WTC11 (cell line): ENCODE measurements at regions not wholly inside any gene's neighbourhood (a gene's known extent, or its start where the extent isn't known, plus 50 kb on each side); places are given as distances from the start of the nearest gene placed in this dataset.
A peak's percentile ranks its signal among the peaks of the same experiment; 100 is the strongest.

Source experiments
- ATAC-seq: fragments of 200-7000 bp; cut with Tn5 transposase; 2 replicates; pipeline ENCODE4 v1.10.0; 2021; ENCODE audit warnings: mild to moderate bottlenecking, moderate library complexity
- CTCF ChIA-PET: fragments of 300-600 bp; sonication (Branson Sonifier 250); formaldehyde crosslinking; loops from one replicate; lab custom pipeline; 2021; ENCODE audit warnings: antibody characterized with exemption; lab: Charles Lee
- POLR2A ChIA-PET: fragments of 350-600 bp; sonication (Branson Sonifier 250); formaldehyde crosslinking; loops from one replicate; lab custom pipeline; 2021; ENCODE audit warnings: antibody characterized with exemption; lab: Charles Lee
- DNase-seq: peaks from one replicate; pipeline ENCODE4 v3.0.0; 2021; ENCODE audit warnings: low spot score
- H3K27ac Mint-ChIP-seq: 2 replicates; pipeline ENCODE4 v1.8.0; 2021; ENCODE audit warnings: mixed read lengths
- H3K27me3 Mint-ChIP-seq: 2 replicates; pipeline ENCODE4 v1.8.0; 2021; ENCODE audit warnings: low read depth, mild to moderate bottlenecking, moderate library complexity, mixed read lengths
- H3K36me3 Mint-ChIP-seq: 2 replicates; pipeline ENCODE4 v1.8.0; 2021; ENCODE audit warnings: mixed read lengths
- H3K4me1 Mint-ChIP-seq: 2 replicates; pipeline ENCODE4 v1.8.0; 2022; ENCODE audit warnings: mixed read lengths
- H3K4me3 Mint-ChIP-seq: 2 replicates; pipeline ENCODE4 v1.8.0; 2021; ENCODE audit warnings: mild to moderate bottlenecking, moderate library complexity, mixed read lengths
- H3K9me3 Mint-ChIP-seq: 2 replicates; pipeline ENCODE4 v1.8.0; 2021; ENCODE audit warnings: mixed read lengths
- CTCF ChIP-seq: fragments of 200-600 bp; IDR thresholded peaks from 2 replicates; pipeline ENCODE4 v1.8.0; 2022; ENCODE audit warnings: antibody characterized with exemption
- ELF4 ChIP-seq: sonication (generic); formaldehyde crosslinking; IDR thresholded peaks from 2 replicates; pipeline ENCODE4 v1.8.1; 2022; ENCODE audit warnings: low read depth, mild to moderate bottlenecking, moderate library complexity, missing genetic modification reagents
- HMGXB4 ChIP-seq: sonication (generic); formaldehyde crosslinking; IDR thresholded peaks from 2 replicates; pipeline ENCODE4 v1.8.1; 2023; ENCODE audit warnings: mild to moderate bottlenecking, moderate library complexity, missing genetic modification reagents
- IRF1 ChIP-seq: sonication (generic); formaldehyde crosslinking; IDR thresholded peaks from 2 replicates; pipeline ENCODE4 v1.8.0; 2023; ENCODE audit warnings: missing genetic modification reagents
- OVOL2 ChIP-seq: fragments of 250-450 bp; sonication (Bioruptor Pico); IDR thresholded peaks from 2 replicates; pipeline ENCODE4 v1.9.0; 2021; ENCODE audit warnings: mild to moderate bottlenecking, borderline replicate concordance
- RORB ChIP-seq: fragments of 250-450 bp; sonication (Bioruptor Pico); IDR thresholded peaks from 2 replicates; pipeline ENCODE4 v1.9.0; 2021; ENCODE audit warnings: mild to moderate bottlenecking
- SMAD4 ChIP-seq: sonication (generic); formaldehyde crosslinking; IDR thresholded peaks from 2 replicates; pipeline ENCODE4 v1.8.0; 2022; ENCODE audit warnings: mild to moderate bottlenecking, missing genetic modification reagents
- SP1 ChIP-seq: sonication (generic); formaldehyde crosslinking; conservative IDR thresholded peaks from 2 replicates; pipeline ENCODE4 v1.8.1; 2022; ENCODE audit warnings: missing genetic modification reagents
- STAT6 ChIP-seq: sonication (generic); formaldehyde crosslinking; conservative IDR thresholded peaks from 2 replicates; pipeline ENCODE4 v1.8.1; 2023; ENCODE audit warnings: mild to moderate bottlenecking, low read depth, missing genetic modification reagents, moderate library complexity
- ZBTB21 ChIP-seq: sonication (generic); formaldehyde crosslinking; IDR thresholded peaks from 2 replicates; pipeline ENCODE4 v1.8.1; 2023; ENCODE audit warnings: mild to moderate bottlenecking, missing genetic modification reagents, borderline replicate concordance
- ZNF423 ChIP-seq: fragments of 250-450 bp; sonication (Bioruptor Pico); IDR thresholded peaks from 2 replicates; pipeline ENCODE4 v2.1.2; 2022; ENCODE audit warnings: mild to moderate bottlenecking, moderate library complexity
- TF ChIP-seq, protein P1 (sequence below): sonication (generic); formaldehyde crosslinking; IDR thresholded peaks from 2 replicates; pipeline ENCODE4 v1.8.0; 2022; ENCODE audit warnings: mild to moderate bottlenecking, missing genetic modification reagents
- TF ChIP-seq, protein P2 (sequence below): sonication (generic); formaldehyde crosslinking; IDR thresholded peaks from 2 replicates; pipeline ENCODE4 v1.8.1; 2022; ENCODE audit warnings: low read depth, missing genetic modification reagents, borderline replicate concordance
- TF ChIP-seq, protein P3 (sequence below): sonication (generic); formaldehyde crosslinking; IDR thresholded peaks from 2 replicates; pipeline ENCODE4 v1.8.0; 2022; ENCODE audit warnings: mild to moderate bottlenecking, missing genetic modification reagents
- TF ChIP-seq, protein P4 (sequence below): fragments of 250-450 bp; sonication (Bioruptor Pico); IDR thresholded peaks from 2 replicates; pipeline ENCODE4 v1.9.0; 2021; ENCODE audit warnings: moderate library complexity, mild to moderate bottlenecking, inconsistent platforms, borderline replicate concordance
- TF ChIP-seq, protein P5 (sequence below): sonication (generic); formaldehyde crosslinking; IDR thresholded peaks from 2 replicates; pipeline ENCODE4 v1.8.0; 2023; ENCODE audit warnings: mild to moderate bottlenecking, missing genetic modification reagents

DNA sequence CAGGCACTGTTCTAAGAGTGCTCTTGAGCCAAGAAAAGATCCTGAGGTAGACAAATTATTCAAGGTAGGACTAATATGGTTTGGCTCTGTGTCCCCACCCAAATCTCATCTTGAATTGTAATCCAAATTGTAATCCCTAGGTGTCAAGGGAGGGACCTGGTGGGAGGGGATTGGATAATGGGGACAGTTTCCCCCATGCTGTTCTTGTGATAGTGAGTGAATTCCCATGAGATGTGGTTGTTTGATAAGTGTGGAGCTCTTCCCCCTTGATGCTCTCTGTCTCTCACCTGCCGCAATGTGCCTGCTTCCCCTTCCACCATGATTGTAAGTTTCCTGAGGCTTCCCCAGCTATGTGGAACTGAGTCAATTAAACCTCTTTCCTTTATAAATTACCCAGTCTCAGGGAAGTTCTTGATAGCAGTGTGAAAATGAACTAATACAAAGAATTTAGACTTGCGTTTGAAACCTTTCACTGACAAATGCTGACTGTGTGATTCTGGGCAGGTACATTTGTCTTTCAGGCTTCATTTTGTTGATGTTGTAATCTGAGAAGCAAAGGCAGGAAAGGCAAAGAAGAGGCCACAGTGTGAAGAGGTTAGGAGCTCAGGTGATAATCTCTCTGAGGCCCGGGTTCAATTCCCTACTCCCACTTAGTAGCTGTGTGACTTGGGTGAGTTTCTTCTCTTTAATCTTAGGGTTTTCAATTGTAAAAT is 115.8 kb upstream of the PAX6 start:
- peak; percentile 22; the same call in 1 of the 2 replicates for ATAC-seq
- CTCF ChIA-PET: interaction anchor here (1.0 to 2.0 kb wide), 5 partner anchors 11 to 93 kb away, joined by 3 to 6 read pairs (median 4); no protein-coding TSS in a partner anchor
- H3K27ac Mint-ChIP-seq: peak overlapping the region; percentile 48; the same call in 1 of the 2 replicates
- TF ChIP-seq, protein P1, sequence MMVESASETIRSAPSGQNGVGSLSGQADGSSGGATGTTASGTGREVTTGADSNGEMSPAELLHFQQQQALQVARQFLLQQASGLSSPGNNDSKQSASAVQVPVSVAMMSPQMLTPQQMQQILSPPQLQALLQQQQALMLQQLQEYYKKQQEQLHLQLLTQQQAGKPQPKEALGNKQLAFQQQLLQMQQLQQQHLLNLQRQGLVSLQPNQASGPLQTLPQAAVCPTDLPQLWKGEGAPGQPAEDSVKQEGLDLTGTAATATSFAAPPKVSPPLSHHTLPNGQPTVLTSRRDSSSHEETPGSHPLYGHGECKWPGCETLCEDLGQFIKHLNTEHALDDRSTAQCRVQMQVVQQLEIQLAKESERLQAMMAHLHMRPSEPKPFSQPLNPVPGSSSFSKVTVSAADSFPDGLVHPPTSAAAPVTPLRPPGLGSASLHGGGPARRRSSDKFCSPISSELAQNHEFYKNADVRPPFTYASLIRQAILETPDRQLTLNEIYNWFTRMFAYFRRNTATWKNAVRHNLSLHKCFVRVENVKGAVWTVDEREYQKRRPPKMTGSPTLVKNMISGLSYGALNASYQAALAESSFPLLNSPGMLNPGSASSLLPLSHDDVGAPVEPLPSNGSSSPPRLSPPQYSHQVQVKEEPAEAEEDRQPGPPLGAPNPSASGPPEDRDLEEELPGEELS: no peak
- TF ChIP-seq ELF4 (CRISPR knock-in tag) (no peak), STAT6 (CRISPR knock-in tag) (no peak), OVOL2 (no peak), SMAD4 (CRISPR knock-in tag) (no peak), SP1 (CRISPR knock-in tag) (no peak), ZNF423 (no peak), HMGXB4 (CRISPR knock-in tag) (no peak), ZBTB21 (no peak), IRF1 (CRISPR knock-in tag) (no peak), RORB (CRISPR knock-in tag) (no peak), CTCF (no peak)
- TF ChIP-seq, protein P2, sequence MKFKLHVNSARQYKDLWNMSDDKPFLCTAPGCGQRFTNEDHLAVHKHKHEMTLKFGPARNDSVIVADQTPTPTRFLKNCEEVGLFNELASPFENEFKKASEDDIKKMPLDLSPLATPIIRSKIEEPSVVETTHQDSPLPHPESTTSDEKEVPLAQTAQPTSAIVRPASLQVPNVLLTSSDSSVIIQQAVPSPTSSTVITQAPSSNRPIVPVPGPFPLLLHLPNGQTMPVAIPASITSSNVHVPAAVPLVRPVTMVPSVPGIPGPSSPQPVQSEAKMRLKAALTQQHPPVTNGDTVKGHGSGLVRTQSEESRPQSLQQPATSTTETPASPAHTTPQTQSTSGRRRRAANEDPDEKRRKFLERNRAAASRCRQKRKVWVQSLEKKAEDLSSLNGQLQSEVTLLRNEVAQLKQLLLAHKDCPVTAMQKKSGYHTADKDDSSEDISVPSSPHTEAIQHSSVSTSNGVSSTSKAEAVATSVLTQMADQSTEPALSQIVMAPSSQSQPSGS (CRISPR knock-in tag): no peak
- TF ChIP-seq, protein P3, sequence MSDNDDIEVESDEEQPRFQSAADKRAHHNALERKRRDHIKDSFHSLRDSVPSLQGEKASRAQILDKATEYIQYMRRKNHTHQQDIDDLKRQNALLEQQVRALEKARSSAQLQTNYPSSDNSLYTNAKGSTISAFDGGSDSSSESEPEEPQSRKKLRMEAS: no peak
- TF ChIP-seq, protein P4, sequence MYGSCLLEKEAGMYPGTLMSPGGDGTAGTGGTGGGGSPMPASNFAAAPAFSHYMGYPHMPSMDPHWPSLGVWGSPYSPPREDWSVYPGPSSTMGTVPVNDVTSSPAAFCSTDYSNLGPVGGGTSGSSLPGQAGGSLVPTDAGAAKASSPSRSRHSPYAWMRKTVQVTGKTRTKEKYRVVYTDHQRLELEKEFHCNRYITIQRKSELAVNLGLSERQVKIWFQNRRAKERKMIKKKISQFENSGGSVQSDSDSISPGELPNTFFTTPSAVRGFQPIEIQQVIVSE: no peak
- TF ChIP-seq, protein P5, sequence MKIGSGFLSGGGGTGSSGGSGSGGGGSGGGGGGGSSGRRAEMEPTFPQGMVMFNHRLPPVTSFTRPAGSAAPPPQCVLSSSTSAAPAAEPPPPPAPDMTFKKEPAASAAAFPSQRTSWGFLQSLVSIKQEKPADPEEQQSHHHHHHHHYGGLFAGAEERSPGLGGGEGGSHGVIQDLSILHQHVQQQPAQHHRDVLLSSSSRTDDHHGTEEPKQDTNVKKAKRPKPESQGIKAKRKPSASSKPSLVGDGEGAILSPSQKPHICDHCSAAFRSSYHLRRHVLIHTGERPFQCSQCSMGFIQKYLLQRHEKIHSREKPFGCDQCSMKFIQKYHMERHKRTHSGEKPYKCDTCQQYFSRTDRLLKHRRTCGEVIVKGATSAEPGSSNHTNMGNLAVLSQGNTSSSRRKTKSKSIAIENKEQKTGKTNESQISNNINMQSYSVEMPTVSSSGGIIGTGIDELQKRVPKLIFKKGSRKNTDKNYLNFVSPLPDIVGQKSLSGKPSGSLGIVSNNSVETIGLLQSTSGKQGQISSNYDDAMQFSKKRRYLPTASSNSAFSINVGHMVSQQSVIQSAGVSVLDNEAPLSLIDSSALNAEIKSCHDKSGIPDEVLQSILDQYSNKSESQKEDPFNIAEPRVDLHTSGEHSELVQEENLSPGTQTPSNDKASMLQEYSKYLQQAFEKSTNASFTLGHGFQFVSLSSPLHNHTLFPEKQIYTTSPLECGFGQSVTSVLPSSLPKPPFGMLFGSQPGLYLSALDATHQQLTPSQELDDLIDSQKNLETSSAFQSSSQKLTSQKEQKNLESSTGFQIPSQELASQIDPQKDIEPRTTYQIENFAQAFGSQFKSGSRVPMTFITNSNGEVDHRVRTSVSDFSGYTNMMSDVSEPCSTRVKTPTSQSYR (CRISPR knock-in tag): no peak
- H3K4me1 Mint-ChIP-seq: peaks cover 9% of the 10 kb centered on the region
- no peaks in the 10 kb centered on the region for H3K9me3 Mint-ChIP-seq
- no peaks in the 10 kb centered on the region for H3K36me3 Mint-ChIP-seq
- DNase-seq: no peak
- no peaks in the 10 kb centered on the region for H3K27me3 Mint-ChIP-seq
- POLR2A ChIA-PET: interaction anchor here (1.4 kb wide), 1 partner anchor 42 kb away, joined by 3 read pairs; no protein-coding TSS in a partner anchor
- H3K4me3 Mint-ChIP-seq: no peak overlapping the region
